NCI-H82 treated with DMSO at 0.1 percent for 48 hours (cell line): ENCODE measurements at regions not wholly inside any gene's neighbourhood (a gene's known extent, or its start where the extent isn't known, plus 50 kb on each side); places are given as distances from the start of the nearest gene placed in this dataset.

Experiments
- DNase-seq: peaks from one replicate; lab custom pipeline; 2025; ENCODE audit not compliant: unreplicated experiment; lab: John Stamatoyannopoulos, UW

DNA sequence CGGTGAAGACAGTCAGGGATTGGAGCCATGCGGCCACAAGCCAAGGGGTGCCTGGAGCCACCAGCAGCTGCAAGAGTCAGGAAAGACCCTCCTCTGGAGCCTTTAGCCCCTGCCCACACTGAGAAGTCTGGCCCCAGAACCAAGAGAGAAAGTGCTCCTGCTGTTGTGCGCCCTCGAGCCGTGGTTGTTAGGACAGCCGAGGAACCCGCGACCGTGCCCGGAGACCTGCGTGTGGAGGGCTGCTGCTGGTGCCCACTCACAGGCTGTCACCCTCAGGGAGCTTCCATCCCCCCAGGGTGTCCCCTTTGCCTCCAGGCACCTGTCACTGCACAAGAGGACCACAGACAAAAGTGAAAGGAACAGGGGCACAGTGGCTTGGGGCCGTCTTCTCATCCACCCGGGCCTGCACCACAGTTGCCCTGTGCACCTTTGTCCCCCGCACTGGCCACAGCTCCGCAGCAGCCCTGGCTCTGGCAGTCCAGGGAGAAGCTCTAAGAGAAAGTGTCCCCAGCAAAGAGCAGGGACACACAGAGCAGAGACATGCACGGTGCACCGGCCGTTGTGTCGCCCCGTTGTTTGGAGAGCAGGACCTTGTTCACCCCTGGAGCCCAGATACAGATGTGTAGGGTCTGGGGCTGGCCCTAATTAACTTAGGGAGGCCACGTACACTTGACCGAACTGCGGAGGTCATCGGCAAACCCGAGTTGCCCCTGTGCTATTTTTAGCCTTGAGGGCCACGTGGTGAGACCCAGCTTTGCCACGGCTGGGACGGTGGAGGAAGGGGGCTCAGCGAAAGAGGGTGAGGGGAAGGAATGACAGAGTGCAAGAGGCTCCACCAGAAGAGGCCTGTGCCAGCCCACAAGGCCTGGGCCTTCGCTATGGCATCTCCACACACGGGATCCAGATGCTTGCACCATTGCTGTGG lies 329.2 kb downstream of the C16orf95 start:
- no peak for DNase-seq

- DNase-seq: no peak
Observed at GRCh38 chr16:86988920-86989696, 328.1 kb downstream of the C16orf95 start.

DNA sequence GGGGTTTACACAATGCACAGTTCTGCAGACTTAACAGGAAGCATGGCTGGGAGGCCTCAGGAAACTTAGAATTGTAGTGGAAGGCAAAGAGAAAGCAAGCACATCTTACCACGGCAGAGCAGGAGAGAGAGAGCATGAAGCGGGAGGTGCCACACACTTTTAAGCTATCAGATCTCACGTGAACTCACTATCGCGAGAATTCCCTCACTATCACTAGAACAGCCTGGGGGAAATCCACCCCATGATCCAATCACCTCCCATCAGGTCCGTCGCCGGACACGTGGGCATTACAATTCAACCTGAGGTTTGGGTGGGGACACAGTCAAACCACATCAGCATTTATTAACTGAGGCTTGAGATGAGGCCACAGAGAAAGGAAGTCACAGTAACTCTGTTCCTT lies 326.7 kb downstream of the C16orf95 start:
- no peak for DNase-seq

GRCh38 chr16:86991679-86992078 lies 325.5 kb downstream of the C16orf95 start:
- no peak for DNase-seq

GRCh38 chr16:86992587-86992986 lies 324.6 kb downstream of the C16orf95 start:
- DNase-seq: no peak

- DNase-seq: no peak
Observed at GRCh38 chr16:86993426-86994110, 323.6 kb downstream of the C16orf95 start.

DNA sequence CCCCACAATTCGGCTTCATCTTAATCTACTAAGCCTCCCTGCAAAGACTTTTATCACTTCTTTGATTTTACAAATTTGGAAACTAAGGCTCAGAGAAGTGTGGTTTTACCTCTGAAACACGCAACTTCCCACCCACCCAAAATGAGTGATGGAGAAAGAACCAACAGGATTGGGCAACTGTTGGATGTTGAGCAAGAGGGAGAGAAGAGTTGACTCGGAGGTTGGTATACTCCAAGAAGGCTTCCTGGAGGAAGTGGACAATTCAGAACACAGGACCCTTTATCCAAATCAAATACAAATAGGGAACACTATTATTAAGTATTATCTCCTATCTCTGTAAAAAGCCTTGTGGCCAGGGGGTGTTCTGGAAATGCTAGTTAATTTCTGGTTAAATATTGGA lies 323.0 kb downstream of the C16orf95 start:
- DNase-seq: no peak

GRCh38 chr16:86994651-86995171 lies 322.5 kb downstream of the C16orf95 start:
- peak; percentile 8 for DNase-seq

- peak; percentile 73 for DNase-seq
Observed at GRCh38 chr16:86995456-86995855, 321.7 kb downstream of the C16orf95 start.

DNA sequence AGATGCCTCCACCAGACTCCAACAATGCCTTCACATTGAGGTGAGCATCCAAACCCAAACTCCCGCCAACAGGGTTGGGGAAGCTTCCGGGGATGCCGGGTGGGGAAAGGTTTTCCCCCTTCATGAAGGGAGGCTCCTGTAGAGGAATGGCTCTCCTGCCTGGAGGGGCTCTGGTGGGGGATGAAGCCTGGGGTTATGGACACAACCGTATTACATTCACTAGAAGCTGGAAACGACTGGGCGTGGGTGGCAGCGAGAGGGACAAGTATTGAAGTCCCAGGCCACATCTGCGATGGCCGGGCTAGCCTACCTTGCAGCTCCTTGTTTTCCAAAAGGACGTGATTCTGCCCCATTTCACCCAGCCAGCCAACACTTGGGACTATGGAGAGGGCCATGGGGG lies 321.1 kb downstream of the C16orf95 start:
- DNase-seq: no peak

- no peak for DNase-seq
Observed at GRCh38 chr16:86997058-86997457, 320.1 kb downstream of the C16orf95 start.

GRCh38 chr16:86998196-86999001 lies 318.8 kb downstream of the C16orf95 start:
- DNase-seq: no peak

DNA sequence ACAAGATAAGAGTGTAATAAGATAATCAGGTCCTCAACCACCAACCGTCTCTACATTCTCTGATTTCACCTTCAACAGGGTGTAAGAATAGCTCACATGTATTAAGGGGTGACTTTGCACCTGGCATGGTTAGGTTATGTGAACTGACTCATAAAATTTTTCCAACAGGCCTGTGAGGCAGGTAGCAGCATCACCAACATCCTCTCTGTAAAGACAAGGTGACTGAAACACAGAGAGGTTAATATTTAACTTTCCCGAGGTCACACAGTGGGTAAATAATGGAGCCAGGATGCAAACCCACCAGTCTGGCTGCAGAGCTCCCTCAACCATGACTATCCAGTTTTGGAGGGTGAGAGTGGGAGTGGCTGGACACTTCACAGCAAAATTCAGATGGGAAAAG lies 317.2 kb downstream of the C16orf95 start:
- DNase-seq: no peak

DNA sequence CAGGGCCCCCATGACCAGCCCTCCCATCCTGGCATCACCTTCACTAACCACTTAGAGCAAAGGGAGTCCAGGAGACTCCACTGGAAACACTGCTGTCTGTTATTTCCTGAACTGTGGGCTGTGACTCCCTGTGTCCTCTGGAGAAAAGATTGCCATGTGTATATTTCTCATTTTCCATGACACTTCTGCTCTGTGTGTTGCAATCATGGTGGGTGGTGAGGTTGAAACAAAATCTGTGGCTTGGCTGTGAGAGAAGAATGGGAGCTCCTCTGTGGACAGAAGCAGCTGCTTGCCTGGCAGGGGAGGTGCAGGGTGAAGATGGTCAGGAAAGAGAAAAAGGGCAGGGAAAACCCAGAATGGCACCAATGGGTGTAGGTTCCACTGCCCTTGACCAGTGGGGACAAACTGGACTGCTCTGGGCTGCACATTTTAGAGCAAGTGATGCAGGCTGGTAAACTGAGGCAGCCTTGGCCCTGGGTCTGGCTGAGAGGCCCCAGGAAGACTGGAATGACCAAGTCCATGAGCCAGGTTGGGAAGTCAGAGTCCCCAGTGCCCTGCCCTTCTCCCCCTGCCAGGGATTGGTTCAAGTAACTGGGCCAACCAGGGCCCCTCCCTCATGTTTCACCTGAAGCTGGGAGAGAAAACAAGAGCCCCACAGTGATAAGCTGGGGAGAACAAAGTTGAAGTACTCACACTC lies 314.3 kb downstream of the C16orf95 start:
- no peak for DNase-seq

- no peak for DNase-seq
Observed at GRCh38 chr16:87003414-87003755, 313.8 kb downstream of the C16orf95 start.

GRCh38 chr16:87006021-87006420 lies 311.2 kb downstream of the C16orf95 start:
- DNase-seq: no peak

GRCh38 chr16:87006789-87007745 lies 310.1 kb downstream of the C16orf95 start:
- DNase-seq: no peak

DNA sequence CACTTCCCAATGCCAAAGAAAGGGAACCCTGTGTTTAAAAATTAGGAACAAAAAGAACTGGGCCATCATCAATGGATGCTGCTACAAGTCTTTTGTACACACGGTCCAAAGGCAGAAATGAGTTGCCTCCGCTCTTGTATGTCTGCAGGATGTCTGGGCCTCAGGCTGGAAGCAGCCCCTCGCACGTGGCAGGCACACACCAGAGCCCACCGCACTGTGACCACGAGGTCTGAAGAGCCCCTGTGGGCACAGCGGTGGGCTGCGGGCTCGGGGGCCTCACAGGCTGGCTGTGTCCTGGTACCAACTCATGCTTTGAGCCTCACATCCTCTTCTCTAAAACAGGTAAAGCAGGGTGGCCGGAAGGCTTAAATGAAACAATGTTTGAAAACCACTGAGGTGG lies 309.3 kb downstream of the C16orf95 start:
- no peak for DNase-seq

DNA sequence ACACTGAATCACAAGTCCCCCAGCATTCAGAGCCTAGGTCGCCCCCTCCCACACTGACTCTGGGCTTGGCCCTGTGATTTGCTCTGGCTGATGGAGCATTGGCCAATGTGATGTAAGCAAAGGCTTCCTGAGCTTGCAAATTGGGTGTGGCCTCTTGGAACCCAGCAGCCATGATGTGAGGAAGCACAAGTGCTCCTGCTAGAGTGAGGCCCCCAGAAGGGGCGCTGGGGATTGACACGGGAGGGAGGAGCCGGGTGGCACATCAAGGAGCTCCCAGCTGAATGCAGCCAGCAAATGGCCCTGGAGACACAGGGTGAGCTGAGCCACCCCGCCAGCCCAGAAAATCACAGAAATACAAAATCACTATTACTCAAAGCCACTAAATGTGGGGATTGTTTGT lies 308.5 kb downstream of the C16orf95 start:
- DNase-seq: no peak
